PC-9 (cell line): ENCODE measurements at regions not wholly inside any gene's neighbourhood (a gene's known extent, or its start where the extent isn't known, plus 50 kb on each side); places are given as distances from the start of the nearest gene placed in this dataset.

Experiments
- CTCF ChIP-seq: fragments of 200-600 bp; sonication (generic); conservative IDR thresholded peaks from 2 replicates; pipeline ENCODE4 v1.6.1; 2017; ENCODE audit warnings: mixed run types, antibody characterized with exemption, mild to moderate bottlenecking, moderate library complexity
- EZH2 ChIP-seq: fragments of 200-600 bp; sonication (generic); IDR thresholded peaks from 2 replicates; pipeline ENCODE4 v1.8.0; 2017; ENCODE audit warnings: antibody characterized with exemption, low read depth

GRCh38 chr13:61766667-61767058 lies 351.0 kb upstream of the PCDH20 start:
- no peak for TF ChIP-seq CTCF
- TF ChIP-seq EZH2 = no peak
